Astrocyte (in vitro differentiated cells and primary cell): ENCODE measurements at regions not wholly inside any gene's neighbourhood (a gene's known extent, or its start where the extent isn't known, plus 50 kb on each side); places are given as distances from the start of the nearest gene placed in this dataset.

Experiments used
- DNase-seq: peaks from one replicate; pipeline ENCODE4 v3.0.0-alpha.2; 2010; ENCODE audit warnings: low read depth
- FAIRE-seq: peaks from 2 replicates; lab custom pipeline; 2011; peaks lifted over from hg19 to GRCh38; lab: Jason Lieb, UNC
- H2AFZ ChIP-seq: 2 replicates; pipeline ENCODE4 v1.6.0; 2012; ENCODE audit warnings: low read depth, low read length, inconsistent platforms
- H3K27ac ChIP-seq: 2 replicates; pipeline ENCODE4 v1.5.1; 2011; ENCODE audit warnings: low read depth, low read length, inconsistent platforms
- H3K27me3 ChIP-seq: 2 replicates; pipeline ENCODE4 v1.6.0; 2011; ENCODE audit warnings: low read length, inconsistent platforms; ENCODE audit not compliant: insufficient read depth
- H3K36me3 ChIP-seq: 2 replicates; pipeline ENCODE4 v1.5.1; 2011; ENCODE audit warnings: low read length, inconsistent platforms; ENCODE audit not compliant: insufficient read depth
- H3K4me1 ChIP-seq: 2 replicates; pipeline ENCODE4 v1.5.1; 2011; ENCODE audit warnings: low read length, inconsistent platforms; ENCODE audit not compliant: insufficient read depth
- H3K4me2 ChIP-seq: 2 replicates; pipeline ENCODE4 v1.6.0; 2012; ENCODE audit warnings: low read length, inconsistent platforms
- H3K4me3 ChIP-seq: 2 replicates; pipeline ENCODE4 v1.5.1; 2011; ENCODE audit warnings: low read depth, mild to moderate bottlenecking, low read length, inconsistent platforms; ENCODE audit not compliant: insufficient read depth
- H3K79me2 ChIP-seq: 2 replicates; pipeline ENCODE4 v1.6.0; 2012; ENCODE audit warnings: mild to moderate bottlenecking, low read length, inconsistent platforms; ENCODE audit not compliant: insufficient read depth
- H3K9ac ChIP-seq: 2 replicates; pipeline ENCODE4 v1.6.0; 2012; ENCODE audit warnings: mild to moderate bottlenecking, low read length, inconsistent platforms
- H3K9me3 ChIP-seq: 2 replicates; pipeline ENCODE4 v1.5.1; 2012; ENCODE audit warnings: low read depth, mild to moderate bottlenecking, low read length, inconsistent platforms; ENCODE audit not compliant: insufficient read depth
- H4K20me1 ChIP-seq: 2 replicates; pipeline ENCODE4 v1.6.0; 2012; ENCODE audit warnings: low read length, inconsistent platforms; ENCODE audit not compliant: insufficient read depth
- H3K27ac Mint-ChIP-seq: one replicate; pipeline ENCODE4 v1.8.0; 2021; ENCODE audit warnings: mild to moderate bottlenecking, mixed read lengths; ENCODE audit not compliant: unreplicated experiment
- H3K27me3 Mint-ChIP-seq: one replicate; pipeline ENCODE4 v1.8.0; 2021; ENCODE audit warnings: low read depth, mixed read lengths; ENCODE audit not compliant: unreplicated experiment
- H3K36me3 Mint-ChIP-seq: one replicate; pipeline ENCODE4 v1.8.0; 2021; ENCODE audit warnings: low read depth, mixed read lengths; ENCODE audit not compliant: unreplicated experiment
- H3K4me1 Mint-ChIP-seq: one replicate; pipeline ENCODE4 v1.8.0; 2021; ENCODE audit warnings: low read depth, mixed read lengths; ENCODE audit not compliant: unreplicated experiment
- H3K4me3 Mint-ChIP-seq: one replicate; pipeline ENCODE4 v1.8.0; 2021; ENCODE audit warnings: mild to moderate bottlenecking, moderate library complexity, mixed read lengths; ENCODE audit not compliant: unreplicated experiment
- H3K9me3 Mint-ChIP-seq: one replicate; pipeline ENCODE4 v1.8.0; 2021; ENCODE audit warnings: mild to moderate bottlenecking, mixed read lengths; ENCODE audit not compliant: unreplicated experiment
- EZH2 ChIP-seq: IDR thresholded peaks from 2 replicates; pipeline ENCODE4 v1.6.1; 2012; ENCODE audit warnings: mild to moderate bottlenecking, low read length, inconsistent platforms; ENCODE audit not compliant: insufficient read depth
- TF ChIP-seq, protein P1 (sequence below): IDR thresholded peaks from 2 replicates; pipeline ENCODE4 v1.5.1; 2011; ENCODE audit warnings: low read depth, mild to moderate bottlenecking, inconsistent platforms, low read length, moderate library complexity; ENCODE audit not compliant: insufficient read depth

DNA sequence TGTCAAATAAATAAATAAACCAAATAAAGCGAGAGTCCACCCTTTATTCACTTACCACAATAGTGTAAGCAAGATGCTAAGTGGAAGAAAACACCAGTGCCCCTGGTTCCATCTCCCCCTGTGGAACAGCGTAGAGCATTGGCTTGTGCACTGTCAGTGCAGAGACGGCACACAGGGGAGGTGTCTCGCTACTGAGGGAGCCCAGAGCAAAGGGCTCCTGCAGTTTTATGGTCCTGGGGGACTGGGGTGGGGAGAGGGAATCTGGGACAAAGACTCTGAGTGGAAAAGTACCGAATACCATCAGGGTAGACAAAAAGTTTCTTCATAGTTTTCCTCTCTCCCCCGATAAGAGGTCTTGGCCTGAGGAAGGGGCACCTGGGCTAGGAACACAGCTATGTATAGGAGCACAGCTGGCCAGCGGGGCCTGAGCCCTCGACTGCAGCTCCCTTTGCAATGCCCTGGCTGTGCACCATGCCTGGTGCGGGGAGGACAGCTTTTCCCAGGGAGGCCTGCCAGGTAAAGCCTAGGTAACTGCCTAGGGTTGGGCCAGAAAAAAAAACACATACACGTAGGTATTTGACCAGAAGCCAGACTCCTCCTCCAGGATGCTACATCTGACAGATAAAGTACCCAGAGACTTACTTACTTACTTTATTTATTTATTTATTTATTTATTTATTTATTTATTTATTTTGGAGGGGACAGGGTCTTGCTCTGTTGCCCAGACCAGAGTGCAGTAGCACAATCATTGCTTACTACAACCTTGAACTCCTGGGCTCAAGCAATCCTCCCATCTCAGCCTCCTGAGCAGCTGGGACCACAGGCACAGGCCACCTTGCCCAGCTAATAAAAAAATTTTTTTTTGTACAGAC lies 88.8 kb upstream of the KIF5B start:
- no peak for FAIRE-seq

DNA sequence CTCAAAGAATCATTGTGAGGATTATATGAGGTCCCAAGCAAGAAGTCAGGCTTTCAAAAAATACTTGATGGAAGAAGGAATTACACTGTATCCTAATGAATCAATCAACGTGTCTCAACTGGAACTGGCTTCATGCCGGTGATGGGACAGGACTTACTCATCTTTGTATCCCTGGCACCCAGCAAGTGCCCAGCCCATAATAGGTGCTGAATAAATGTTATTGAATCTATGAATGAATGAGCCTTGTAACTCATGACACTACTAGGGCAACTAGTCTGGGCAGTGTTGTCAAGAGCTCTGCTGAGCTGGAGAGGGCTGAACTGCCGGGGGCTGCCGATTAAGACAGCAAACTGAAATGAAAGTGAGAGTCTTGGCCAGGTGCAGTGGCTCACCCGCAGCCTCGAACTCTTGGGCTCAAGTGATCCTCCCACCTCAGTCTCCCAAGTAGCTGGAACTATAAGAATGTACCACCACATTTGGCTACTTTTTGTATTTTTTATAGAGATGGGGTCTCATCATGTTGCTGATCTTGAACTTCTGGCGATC lies 87.2 kb upstream of the KIF5B start:
- TF ChIP-seq EZH2 = no peak
- TF ChIP-seq, protein P1, sequence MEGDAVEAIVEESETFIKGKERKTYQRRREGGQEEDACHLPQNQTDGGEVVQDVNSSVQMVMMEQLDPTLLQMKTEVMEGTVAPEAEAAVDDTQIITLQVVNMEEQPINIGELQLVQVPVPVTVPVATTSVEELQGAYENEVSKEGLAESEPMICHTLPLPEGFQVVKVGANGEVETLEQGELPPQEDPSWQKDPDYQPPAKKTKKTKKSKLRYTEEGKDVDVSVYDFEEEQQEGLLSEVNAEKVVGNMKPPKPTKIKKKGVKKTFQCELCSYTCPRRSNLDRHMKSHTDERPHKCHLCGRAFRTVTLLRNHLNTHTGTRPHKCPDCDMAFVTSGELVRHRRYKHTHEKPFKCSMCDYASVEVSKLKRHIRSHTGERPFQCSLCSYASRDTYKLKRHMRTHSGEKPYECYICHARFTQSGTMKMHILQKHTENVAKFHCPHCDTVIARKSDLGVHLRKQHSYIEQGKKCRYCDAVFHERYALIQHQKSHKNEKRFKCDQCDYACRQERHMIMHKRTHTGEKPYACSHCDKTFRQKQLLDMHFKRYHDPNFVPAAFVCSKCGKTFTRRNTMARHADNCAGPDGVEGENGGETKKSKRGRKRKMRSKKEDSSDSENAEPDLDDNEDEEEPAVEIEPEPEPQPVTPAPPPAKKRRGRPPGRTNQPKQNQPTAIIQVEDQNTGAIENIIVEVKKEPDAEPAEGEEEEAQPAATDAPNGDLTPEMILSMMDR = no peak
- Histone ChIP-seq H3K4me3 (no peak overlapping the region), H3K79me2 (no peaks in the 10 kb centered on the region), H3K9me3 (no peaks in the 10 kb centered on the region), H3K9ac (no peak overlapping the region), H3K36me3 (no peaks in the 10 kb centered on the region), H3K27ac (no peak overlapping the region), H3K4me1 (peaks cover 11% of the 10 kb centered on the region), H2AFZ (no peak overlapping the region), H3K4me2 (no peak overlapping the region), H4K20me1 (no peaks in the 10 kb centered on the region), H3K27me3 (no peaks in the 10 kb centered on the region)
- Mint-ChIP-seq H3K27me3 (no peaks in the 10 kb centered on the region), H3K4me3 (no peak overlapping the region), H3K9me3 (peaks cover 7% of the 10 kb centered on the region), H3K27ac (peak overlapping the region; percentile 26), H3K4me1 (peaks cover 9% of the 10 kb centered on the region), H3K36me3 (no peaks in the 10 kb centered on the region)
- FAIRE-seq = no peak
- DNase-seq = no peak

More for the DNA sequence above, 88.8 kb upstream of the KIF5B start:
- no peaks in the 10 kb centered on the region for H3K36me3 Mint-ChIP-seq
- no peak for DNase-seq
- no peaks in the 10 kb centered on the region for H3K9me3 ChIP-seq
- no peaks in the 10 kb centered on the region for H3K27me3 Mint-ChIP-seq
- H3K27me3 ChIP-seq = no peaks in the 10 kb centered on the region
- H2AFZ ChIP-seq = no peak overlapping the region
- H3K4me3 ChIP-seq = no peak overlapping the region
- no peak overlapping the region for H3K9ac ChIP-seq
- H3K4me1 ChIP-seq = peaks cover 12% of the 10 kb centered on the region
- no peak overlapping the region for H3K27ac Mint-ChIP-seq
- no peak overlapping the region for H3K27ac ChIP-seq
- no peaks in the 10 kb centered on the region for H3K79me2 ChIP-seq
- H3K4me3 Mint-ChIP-seq = no peak overlapping the region
- peaks cover 8% of the 10 kb centered on the region for H3K9me3 Mint-ChIP-seq
- no peak overlapping the region for H3K4me2 ChIP-seq
- no peaks in the 10 kb centered on the region for H4K20me1 ChIP-seq
- H3K4me1 Mint-ChIP-seq = peaks cover 20% of the 10 kb centered on the region
- H3K36me3 ChIP-seq = no peaks in the 10 kb centered on the region
- TF ChIP-seq, protein P1 = no peak
- no peak for TF ChIP-seq EZH2

DNA sequence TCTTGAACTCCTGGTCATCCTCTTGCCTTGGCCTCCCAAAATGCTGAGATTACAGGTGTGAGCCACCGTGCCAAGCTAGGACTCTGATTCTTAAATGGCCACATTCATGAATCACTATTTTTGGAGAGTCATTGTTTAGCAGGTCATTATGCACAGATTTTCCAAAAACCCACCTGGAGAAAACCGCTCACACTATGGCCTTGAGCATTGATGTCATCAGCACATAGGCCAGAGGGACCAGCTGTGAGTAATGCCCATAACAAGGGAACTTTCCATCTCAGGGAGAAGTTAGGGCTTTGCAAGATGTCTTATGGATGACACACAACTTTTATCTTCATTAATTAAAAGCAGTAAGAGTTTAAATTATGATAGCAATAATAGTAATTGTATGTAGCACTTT lies 86.4 kb upstream of the KIF5B start:
- TF ChIP-seq EZH2 = no peak
- TF ChIP-seq, protein P1 = no peak

More for the DNA sequence above, 86.4 kb upstream of the KIF5B start:
- Histone ChIP-seq H4K20me1 (no peaks in the 10 kb centered on the region), H3K4me1 (peaks cover 11% of the 10 kb centered on the region), H3K9ac (no peak overlapping the region), H3K27me3 (no peaks in the 10 kb centered on the region), H3K36me3 (no peaks in the 10 kb centered on the region), H3K4me3 (no peak overlapping the region), H3K27ac (no peak overlapping the region), H3K79me2 (no peaks in the 10 kb centered on the region), H3K9me3 (no peaks in the 10 kb centered on the region), H3K4me2 (no peak overlapping the region), H2AFZ (no peak overlapping the region)
- Mint-ChIP-seq H3K27ac (no peak overlapping the region), H3K36me3 (no peaks in the 10 kb centered on the region), H3K9me3 (peaks cover 6% of the 10 kb centered on the region), H3K27me3 (no peaks in the 10 kb centered on the region), H3K4me1 (peaks cover 9% of the 10 kb centered on the region), H3K4me3 (no peak overlapping the region)
- DNase-seq (peak; percentile 36), FAIRE-seq (no peak)
